Stomach (tissue), 8 donors: ENCODE measurements at regions not wholly inside any gene's neighbourhood (a gene's known extent, or its start where the extent isn't known, plus 50 kb on each side); places are given as distances from the start of the nearest gene placed in this dataset.
A peak's percentile ranks its signal among the peaks of the same experiment; 100 is the strongest.

Experiments
- DNase-seq, 2 donors: peaks; one replicate each; pipeline versions ENCODE4 v3.0.0 to v3.0.0-alpha.2; 2013 to 2019
- H3K27ac ChIP-seq, 5 donors: fragments of 200-600 bp in 4 of 5; sonication (generic) in 4 of 5; one replicate each; pipeline ENCODE4 v1.5.1; 2013 to 2019; ENCODE audit warnings: mild to moderate bottlenecking in 1 of 5, moderate library complexity in 1 of 5
- H3K27me3 ChIP-seq, 3 donors: fragments of 200-600 bp; sonication (generic); one replicate each; pipeline ENCODE4 v1.5.1; 2017 to 2019; ENCODE audit warnings: mixed run types in 1 of 3
- H3K36me3 ChIP-seq, 4 donors: fragments of 200-600 bp; sonication (generic); 1 replicate in 3 of 4; 2 replicates in 1 of 4; pipeline ENCODE4 v1.5.1; 2016 to 2019
- H3K4me1 ChIP-seq, 4 donors: fragments of 200-600 bp; sonication (generic); one replicate each; pipeline ENCODE4 v1.5.1; 2016 to 2019
- H3K4me3 ChIP-seq, 4 donors: fragments of 200-600 bp; sonication (generic) in 3 of 4; one replicate each; pipeline ENCODE4 v1.5.1; 2016 to 2019; ENCODE audit warnings: mild to moderate bottlenecking in 1 of 4
- H3K9me3 ChIP-seq, 4 donors: fragments of 200-600 bp; sonication (generic); one replicate each; pipeline ENCODE4 v1.5.1; 2016 to 2019
- EP300 ChIP-seq: sonication (generic); formaldehyde crosslinking; IDR thresholded peaks from one replicate; pipeline ENCODE4 v1.6.1; 2017; ENCODE audit warnings: antibody characterized with exemption
- POLR2A ChIP-seq, 4 donors: fragments of 450-650 bp; IDR thresholded peaks; one replicate each; pipeline ENCODE4 v1.6.1; 2016; ENCODE audit warnings: antibody characterized with exemption in 4 of 4, control low read depth in 2 of 4, mild to moderate bottlenecking in 1 of 4, moderate library complexity in 1 of 4
- POLR2AphosphoS5 ChIP-seq, 3 donors: sonication (generic); formaldehyde crosslinking; IDR thresholded peaks; one replicate each; pipeline ENCODE4 v1.6.1; 2016; ENCODE audit warnings: antibody characterized with exemption in 3 of 3
- WGBS, 5 donors: extraction: QIAGEN DNeasy Blood & Tissue Kit in 3 of 5; methylation state at CpG; one replicate each; pipeline versions ENCODE4 v1.1.5 to v1.1.7; 2013 to 2018; 5-methylcytosine and 5-hydroxymethylcytosine counted together
- intact Hi-C: fragments of 100-400 bp; cut with DNase I; formaldehyde crosslinking; loops from one replicate; pipeline ENCODE4 v1.15.1; 2023; ENCODE audit warnings: low total_unique reads
- TF ChIP-seq, protein P1 (sequence below), 7 experiments: fragments of 450-650 bp in 4 of 7; fragments of 200-600 bp in 3 of 7; sonication (generic) in 3 of 7; IDR thresholded peaks; one replicate each; pipeline ENCODE4 v1.5.1; 2016 to 2019; ENCODE audit warnings: antibody characterized with exemption in 7 of 7, control low read depth in 2 of 7, mild to moderate bottlenecking in 1 of 7
- donor health status: healthy with polysubstance abuse.
- donor health status: Bipolar disorder and iron deficiency.
- donor health status: healthy.

DNA sequence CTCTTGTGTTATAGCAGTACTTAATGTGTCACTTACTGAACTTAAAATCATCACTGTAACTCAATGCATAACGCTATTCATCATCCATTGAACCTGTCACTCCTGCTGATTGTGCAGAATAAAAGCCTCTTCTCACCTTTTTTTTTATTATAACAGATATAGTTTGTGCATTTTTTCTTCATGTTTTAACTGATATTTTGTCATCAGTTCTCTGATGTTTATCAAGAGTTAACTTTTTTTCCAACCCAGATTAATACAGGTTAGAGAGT is 100.4 kb downstream of the SLIT2 start:
- H3K9me3 ChIP-seq = no peaks in the 10 kb centered on the region
- H3K36me3 ChIP-seq = no peaks in the 10 kb centered on the region
- intact Hi-C loops = no loop called here
- no peak overlapping the region for H3K4me3 ChIP-seq
- H3K27me3 ChIP-seq = no peaks in the 10 kb centered on the region
- WGBS, 5 donors = 59 to 70% (median 66%) methylated on average over 1 of the region's 1 CpG
- DNase-seq = no peak
- peaks cover 0 to 6% (median 0%) of the 10 kb centered on the region in 4 donors for H3K4me1 ChIP-seq
- H3K27ac ChIP-seq = no peak overlapping the region
- no peak for TF ChIP-seq EP300
- TF ChIP-seq POLR2A (IDR thresholded peaks at IDR 0.05) = no peak
- TF ChIP-seq, protein P1, sequence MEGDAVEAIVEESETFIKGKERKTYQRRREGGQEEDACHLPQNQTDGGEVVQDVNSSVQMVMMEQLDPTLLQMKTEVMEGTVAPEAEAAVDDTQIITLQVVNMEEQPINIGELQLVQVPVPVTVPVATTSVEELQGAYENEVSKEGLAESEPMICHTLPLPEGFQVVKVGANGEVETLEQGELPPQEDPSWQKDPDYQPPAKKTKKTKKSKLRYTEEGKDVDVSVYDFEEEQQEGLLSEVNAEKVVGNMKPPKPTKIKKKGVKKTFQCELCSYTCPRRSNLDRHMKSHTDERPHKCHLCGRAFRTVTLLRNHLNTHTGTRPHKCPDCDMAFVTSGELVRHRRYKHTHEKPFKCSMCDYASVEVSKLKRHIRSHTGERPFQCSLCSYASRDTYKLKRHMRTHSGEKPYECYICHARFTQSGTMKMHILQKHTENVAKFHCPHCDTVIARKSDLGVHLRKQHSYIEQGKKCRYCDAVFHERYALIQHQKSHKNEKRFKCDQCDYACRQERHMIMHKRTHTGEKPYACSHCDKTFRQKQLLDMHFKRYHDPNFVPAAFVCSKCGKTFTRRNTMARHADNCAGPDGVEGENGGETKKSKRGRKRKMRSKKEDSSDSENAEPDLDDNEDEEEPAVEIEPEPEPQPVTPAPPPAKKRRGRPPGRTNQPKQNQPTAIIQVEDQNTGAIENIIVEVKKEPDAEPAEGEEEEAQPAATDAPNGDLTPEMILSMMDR (IDR thresholded peaks at IDR 0.05) = no peak
- TF ChIP-seq POLR2AphosphoS5 (IDR thresholded peaks at IDR 0.05) = no peak

DNA sequence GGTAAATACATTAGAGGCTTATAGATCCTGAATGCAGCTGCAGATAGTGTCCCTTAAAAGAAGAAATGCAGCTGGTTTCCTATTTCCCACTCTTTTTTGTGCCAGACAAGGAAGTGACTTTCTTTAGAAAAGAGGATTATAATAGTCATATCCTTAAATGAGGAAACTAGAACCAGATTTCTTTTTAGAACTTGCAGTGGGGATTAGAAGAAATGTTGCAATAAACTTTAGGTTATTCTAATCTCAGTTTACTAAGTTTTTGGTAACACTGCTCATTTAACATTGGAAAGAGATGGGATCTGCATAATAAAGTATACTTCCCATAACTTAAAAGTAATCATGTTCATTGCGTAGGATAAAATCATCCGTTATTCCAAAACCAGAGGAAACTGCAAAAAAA is 101.9 kb downstream of the SLIT2 start:
- H3K4me3 ChIP-seq = no peak overlapping the region
- 79 to 92% (median 89%) methylated on average over 2 of the region's 2 CpGs for WGBS, 5 donors
- no peaks in the 10 kb centered on the region for H3K9me3 ChIP-seq
- H3K27ac ChIP-seq = no peak overlapping the region
- no peak for TF ChIP-seq POLR2AphosphoS5 (IDR thresholded peaks at IDR 0.05)
- no peak for TF ChIP-seq POLR2A (IDR thresholded peaks at IDR 0.05)
- TF ChIP-seq, protein P1 (IDR thresholded peaks at IDR 0.05) = no peak
- no peak for TF ChIP-seq EP300
- no peaks in the 10 kb centered on the region for H3K36me3 ChIP-seq
- H3K4me1 ChIP-seq = peaks cover 0 to 6% (median 0%) of the 10 kb centered on the region in 4 donors
- no peaks in the 10 kb centered on the region for H3K27me3 ChIP-seq
- intact Hi-C loops = no loop called here
- no peak for DNase-seq

- Histone ChIP-seq H3K27me3 (no peaks in the 10 kb centered on the region), H3K36me3 (no peaks in the 10 kb centered on the region), H3K9me3 (no peaks in the 10 kb centered on the region), H3K4me1 (peaks cover 0 to 6% (median 0%) of the 10 kb centered on the region in 4 donors), H3K27ac (no peak overlapping the region), H3K4me3 (no peak overlapping the region)
- intact Hi-C loops = no loop called here
- DNase-seq = no peak
- 45 to 70% (median 63%) methylated on average over 1 of the region's 1 CpG for WGBS, 5 donors
- TF ChIP-seq EP300 = no peak
- no peak for TF ChIP-seq POLR2AphosphoS5 (IDR thresholded peaks at IDR 0.05)
- TF ChIP-seq, protein P1 (IDR thresholded peaks at IDR 0.05) = no peak
- no peak for TF ChIP-seq POLR2A (IDR thresholded peaks at IDR 0.05)
These were observed 102.4 kb downstream of the SLIT2 start for GRCh38 chr4:20354120-20354519.

- no peak overlapping the region for H3K27ac ChIP-seq
- H3K27me3 ChIP-seq = no peaks in the 10 kb centered on the region
- peaks cover 0 to 6% (median 0%) of the 10 kb centered on the region in 4 donors for H3K4me1 ChIP-seq
- H3K36me3 ChIP-seq = no peaks in the 10 kb centered on the region
- no peaks in the 10 kb centered on the region for H3K9me3 ChIP-seq
- TF ChIP-seq, protein P1 (IDR thresholded peaks at IDR 0.05) = no peak
- no peak for TF ChIP-seq POLR2A (IDR thresholded peaks at IDR 0.05)
- TF ChIP-seq POLR2AphosphoS5 (IDR thresholded peaks at IDR 0.05) = no peak
- no peak for TF ChIP-seq EP300
- no peak overlapping the region for H3K4me3 ChIP-seq
- 16 to 38% (median 31%) methylated on average over 3 of the region's 3 CpGs for WGBS, 5 donors
- intact Hi-C loops = no loop called here
- peak in 1 of 2 donors; percentile 65 for DNase-seq
These were observed 104.9 kb downstream of the SLIT2 start for GRCh38 chr4:20356565-20356964.
